ENCODE measurements at regions not wholly inside any gene's neighbourhood (a gene's known extent, or its start where the extent isn't known, plus 50 kb on each side); places are given as distances from the start of the nearest gene placed in this dataset.
"Not testable (repeated sequence)": the region's sequence is repeated elsewhere in the genome, so short reads cannot be mapped to it uniquely, and the experiment has no call there.

DNA sequence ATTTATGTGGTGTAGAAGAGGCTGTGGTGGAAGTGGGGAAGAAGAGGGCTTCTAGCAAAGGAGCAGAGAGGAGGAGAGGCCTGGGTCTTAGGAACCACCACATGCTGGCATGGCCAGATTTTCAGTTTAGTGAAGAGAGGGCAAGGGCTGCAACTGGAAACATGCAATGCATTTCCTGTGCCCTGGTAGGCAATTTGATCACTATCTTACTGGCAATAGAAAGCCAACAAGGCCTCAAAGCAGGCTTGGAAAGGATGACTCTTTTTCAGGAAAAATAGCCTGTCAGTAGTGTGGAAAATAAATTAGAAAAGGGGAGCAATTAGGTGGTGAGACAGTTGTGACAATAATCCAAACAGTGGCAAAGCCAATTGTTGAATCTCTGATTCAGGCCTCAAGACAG, 501.9 kb upstream of the ZFP42 start:
- no peak for DNase-seq (ENCODE audit: low read depth)

DNA sequence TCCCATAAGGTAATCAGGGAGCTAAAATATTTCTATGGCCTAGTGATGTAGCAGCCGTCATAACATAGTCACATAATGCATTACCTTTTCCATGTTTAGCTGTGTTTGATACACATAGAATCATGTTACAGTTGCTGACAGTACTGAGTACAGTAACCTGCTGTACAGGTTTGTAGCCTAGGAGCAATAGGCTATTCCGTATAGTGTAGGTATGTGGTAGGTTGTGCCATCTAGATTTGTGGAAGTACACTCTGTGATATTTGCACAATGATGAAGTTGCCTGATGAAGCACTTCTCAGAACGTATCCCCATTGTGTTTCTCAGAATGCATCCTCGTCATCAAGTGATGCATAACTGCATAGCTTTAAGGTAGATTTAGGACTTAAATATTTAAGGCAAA, 495.6 kb upstream of the ZFP42 start:
- DNase-seq (ENCODE audit: low read depth), result no peak

DNA sequence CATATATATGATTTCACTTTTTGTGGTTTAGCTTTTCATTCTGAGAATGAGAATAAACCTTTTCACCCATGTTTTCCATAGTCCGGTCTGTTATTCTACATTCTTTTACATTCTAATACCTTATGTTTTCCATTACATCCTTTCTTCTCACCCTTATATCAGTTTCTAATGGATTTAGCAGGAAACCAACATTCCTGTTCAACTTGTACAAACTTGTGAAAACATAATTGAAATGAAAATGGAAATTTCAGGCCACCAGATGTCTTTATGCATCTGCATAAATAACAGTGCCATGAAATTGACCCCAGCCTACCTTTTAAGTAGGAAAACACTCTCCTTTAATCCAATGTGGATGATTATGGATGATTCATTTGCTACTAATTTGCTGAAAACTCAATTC, 494.8 kb upstream of the ZFP42 start:
- DNase-seq (ENCODE audit: low read depth), result no peak

DNA sequence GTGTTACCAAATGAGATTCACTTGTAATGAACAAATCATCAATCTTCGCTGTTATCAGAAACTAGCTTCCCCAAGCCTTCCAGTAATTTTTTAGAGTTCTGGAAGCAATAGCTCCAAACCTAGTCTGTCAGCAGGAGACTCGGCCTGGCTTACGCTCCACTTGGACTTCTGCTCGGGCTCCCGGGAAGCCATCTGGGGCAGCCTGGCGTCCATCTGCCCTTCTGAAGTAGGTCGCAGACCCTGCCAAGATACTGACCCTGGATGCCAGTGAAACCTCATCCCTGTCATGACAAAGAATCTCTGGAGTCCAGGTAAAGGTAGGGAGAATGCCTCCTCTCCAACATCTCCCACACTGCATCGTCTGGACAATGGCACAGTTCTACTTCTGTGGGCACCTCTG, 493.8 kb upstream of the ZFP42 start:
- DNase-seq (ENCODE audit: low read depth), result no peak

DNA sequence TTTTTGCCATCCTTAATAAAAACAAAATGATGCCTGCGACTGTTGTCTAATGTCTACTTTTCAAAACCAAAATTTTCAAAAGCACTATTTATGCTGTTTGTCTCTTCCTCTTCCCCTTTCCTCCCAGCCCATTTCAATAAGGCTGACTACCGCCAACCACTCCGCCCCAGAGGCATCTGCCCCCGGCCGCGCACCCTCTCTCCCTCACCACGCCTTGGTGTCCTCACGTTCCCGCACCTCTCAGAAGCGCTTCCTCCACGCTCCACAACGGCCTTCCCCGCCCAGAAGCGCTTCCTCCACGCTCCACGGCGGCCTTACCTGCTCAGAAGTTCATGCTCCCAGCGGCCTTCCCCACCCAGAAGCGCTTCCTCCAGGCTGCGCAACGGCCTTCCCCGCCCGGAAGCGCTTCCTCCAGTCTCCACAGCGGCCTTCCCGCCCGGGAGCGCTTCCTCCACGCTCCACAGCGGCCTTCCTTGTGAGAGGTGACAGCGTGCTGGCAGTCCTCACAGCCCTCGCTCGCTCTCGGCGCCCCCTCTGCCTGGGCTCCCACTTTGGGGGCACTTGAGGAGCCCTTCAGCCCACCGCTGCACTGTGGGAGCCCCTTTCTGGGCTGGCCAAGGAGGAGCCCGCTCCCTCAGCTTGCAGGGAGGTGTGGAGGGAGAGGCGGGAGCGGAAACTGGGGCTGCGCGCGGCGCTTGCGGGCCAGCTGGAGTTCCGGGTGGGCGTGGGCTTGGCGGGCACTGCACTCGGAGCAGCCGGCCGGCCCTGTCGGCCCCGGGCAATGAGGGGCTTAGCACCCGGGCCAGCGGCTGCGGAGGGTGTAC, 490.4 kb upstream of the ZFP42 start:
- DNase-seq (ENCODE audit: low read depth), result no peak

DNA sequence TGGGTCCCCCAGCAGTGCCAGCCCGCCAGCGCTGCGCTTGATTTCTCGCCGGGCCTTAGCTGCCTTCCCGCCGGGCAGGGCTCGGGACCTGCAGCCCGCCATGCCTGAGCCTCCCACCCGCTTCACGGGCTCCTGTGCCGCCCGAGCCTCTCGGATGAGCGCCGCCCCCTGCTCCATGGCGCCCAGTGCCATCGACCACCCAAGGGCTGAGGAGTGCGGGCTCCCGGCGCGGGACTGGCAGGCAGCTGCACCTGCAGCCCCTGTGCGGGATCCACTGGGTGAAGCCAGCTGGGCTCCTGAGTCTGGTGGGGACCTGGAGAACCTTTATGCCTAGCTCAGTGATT, 489.8 kb upstream of the ZFP42 start:
- DNase-seq (ENCODE audit: low read depth), result not testable (repeated sequence)

DNA sequence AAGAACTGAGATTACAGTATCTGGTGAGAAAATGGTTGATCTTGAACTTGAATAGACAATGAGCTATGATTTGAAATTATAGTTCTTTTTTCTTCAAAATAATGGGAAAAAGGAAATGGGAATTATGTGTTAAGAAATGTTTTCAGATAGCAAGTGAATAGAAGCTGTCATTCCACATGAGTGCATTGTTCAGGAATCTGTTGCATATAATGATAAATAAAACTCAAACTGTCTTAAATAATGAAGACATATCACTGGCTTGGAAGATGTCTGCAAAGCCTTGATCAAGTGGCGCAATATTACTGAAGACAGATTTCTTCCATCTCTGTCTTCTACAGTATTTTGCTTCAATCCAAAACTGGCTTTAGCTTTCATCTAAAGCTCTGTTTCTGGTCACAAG, 479.3 kb upstream of the ZFP42 start:
- no peak for DNase-seq (ENCODE audit: low read depth)

DNA sequence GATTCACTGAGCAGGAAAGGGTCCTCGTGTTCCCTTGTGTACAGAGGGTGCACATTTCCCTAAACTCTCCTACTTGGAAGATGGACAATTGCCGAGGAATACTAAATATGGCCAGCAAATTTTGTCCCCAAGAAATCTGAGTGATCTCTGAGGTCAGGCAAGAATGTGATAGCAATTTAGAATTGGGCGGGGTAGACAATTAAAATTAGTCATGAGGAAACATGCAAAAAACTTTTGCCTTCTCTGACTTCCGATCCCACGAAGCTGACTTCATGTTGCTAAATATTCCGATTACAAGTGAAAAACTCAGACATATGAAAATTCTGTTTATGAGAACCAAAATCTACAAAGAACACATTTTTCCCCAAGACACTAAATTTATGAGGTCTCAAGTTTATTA, 453.9 kb upstream of the ZFP42 start:
- DNase-seq (ENCODE audit: low read depth), result no peak

DNA sequence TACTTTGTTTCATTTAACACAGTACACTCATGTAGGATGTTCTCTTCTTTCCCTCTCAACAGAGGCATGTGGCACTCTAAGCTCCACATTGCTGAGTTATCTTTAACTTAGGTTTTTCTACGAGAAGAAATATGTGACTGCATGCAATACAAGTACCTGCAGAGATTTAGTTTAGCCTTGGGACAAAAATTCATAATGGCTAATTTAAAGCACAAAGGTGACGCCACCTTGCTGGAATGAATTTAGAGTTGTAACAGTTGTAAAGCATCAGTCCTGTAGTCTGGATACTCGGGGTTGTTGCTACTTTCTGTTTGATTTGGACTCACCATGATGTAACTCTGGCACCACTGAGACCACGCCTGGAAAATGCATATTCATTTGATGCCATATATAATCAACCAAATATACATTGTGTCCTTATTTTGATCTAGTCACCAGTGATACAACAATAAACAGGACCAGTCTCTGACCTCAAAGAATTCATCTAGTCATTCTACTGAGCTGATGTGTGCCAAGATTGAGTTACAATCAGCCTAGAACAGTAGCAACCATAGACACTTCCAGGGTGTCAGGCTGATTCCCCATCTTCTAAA, 451.0 kb upstream of the ZFP42 start:
- DNase-seq (ENCODE audit: low read depth), result no peak

DNA sequence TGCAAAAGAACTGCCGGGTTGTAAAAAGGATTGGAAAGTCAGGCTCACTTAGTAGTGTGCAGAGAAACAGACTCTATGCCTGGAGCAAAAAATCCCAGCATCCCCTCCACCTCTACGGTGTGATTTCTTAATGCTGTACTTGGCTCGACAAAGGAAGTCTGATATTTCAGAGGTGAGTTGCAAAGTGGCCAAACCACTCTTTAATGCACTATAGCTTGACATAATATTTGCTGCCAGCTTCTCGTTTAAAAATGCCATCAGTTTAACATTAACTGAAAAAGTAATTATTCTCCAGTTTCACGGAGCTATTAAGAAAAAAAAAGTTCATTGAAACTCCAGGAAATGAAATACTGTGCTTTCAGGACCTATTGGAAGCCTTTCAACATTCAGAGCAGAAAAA, 448.3 kb upstream of the ZFP42 start:
- DNase-seq (ENCODE audit: low read depth), result no peak

DNA sequence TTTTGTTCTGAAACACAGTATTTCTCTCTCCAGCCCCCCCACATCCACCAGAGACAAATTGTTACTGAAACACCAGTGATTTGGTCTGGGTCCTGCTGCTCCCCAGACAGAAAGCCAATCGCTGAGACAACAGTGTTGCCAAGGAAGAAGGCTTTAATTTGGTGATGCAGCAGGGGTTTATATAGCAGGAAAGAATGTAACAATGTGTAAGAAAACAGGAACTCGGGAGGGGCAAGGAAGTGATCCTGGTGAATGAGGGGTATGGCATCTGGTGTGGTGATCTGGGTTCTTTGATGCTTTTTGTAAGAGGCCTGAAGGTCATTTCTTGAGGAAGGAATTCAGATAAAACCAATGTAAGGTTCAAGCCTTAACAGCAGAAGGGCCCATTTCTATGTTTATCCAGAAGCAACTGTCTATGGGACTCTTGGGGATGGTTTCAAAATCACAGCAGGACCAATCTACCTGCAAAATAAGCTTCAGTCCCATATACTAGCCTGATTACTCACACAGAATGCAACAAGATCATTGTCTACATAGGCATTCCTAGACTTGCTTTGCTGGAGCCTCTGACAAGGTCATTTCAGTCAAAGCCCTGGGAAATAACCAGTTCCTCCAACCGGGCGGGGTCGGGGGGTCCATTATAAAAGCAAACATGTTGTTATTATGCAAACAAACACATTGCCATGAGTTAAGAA, 445.2 kb upstream of the ZFP42 start:
- DNase-seq (ENCODE audit: low read depth), result peak; percentile 11

DNA sequence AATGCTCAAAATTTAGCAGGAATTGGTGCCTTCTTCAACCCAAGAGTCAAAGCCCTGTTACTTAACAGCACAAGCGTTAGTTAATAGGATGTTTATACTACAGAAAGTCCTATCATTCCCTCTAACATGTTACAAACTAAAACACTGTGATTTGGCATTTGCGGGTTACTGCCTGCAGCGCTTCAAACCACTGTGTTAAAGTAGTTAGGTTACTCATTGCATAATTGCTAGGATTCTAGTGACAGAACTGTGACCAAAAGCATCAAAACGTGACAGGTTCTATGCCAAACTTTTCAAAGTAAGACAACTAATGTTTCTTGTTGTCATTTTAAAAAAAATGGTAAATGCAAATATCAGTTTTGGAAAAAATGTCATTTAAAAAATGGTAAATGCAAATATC, 442.8 kb upstream of the ZFP42 start:
- DNase-seq (ENCODE audit: low read depth), result no peak

DNA sequence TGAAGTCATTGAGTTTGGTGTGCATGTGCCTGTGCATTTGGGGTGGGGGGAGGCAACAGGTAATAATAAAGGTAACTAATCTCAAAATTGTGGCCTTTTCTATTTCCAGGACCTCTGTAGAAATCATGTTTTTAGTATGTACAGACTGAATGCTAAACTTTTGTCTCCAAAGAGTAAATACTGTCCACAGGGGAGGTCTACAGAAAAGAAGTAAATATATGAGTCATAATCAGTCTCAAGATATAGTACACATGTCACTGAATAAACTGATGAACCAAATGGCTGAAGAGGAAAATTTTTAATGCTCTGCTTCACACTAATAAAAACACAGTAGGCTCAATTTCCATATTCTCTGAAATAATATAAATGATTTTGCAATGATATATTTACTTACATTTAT, 440.4 kb upstream of the ZFP42 start:
- DNase-seq (ENCODE audit: low read depth), result no peak

DNA sequence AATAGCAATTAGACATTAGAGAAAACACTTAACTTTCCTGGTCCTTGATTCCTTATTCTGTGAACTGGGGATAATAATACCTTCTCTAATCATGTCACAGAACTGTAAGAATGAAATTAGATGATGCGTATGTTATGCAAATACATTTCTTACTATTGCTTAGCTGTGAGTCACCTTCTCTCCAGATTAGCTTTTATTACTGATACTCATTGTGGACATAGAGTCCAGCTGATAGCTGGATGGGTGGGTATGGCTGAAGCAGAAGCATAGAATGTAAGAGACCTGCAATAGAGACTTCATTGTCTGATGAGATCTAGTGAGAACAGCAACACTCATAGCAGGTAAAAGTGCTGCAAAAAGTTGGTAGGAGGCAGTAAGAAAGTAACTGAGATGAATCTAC, 437.2 kb upstream of the ZFP42 start:
- DNase-seq (ENCODE audit: low read depth), result no peak

DNA sequence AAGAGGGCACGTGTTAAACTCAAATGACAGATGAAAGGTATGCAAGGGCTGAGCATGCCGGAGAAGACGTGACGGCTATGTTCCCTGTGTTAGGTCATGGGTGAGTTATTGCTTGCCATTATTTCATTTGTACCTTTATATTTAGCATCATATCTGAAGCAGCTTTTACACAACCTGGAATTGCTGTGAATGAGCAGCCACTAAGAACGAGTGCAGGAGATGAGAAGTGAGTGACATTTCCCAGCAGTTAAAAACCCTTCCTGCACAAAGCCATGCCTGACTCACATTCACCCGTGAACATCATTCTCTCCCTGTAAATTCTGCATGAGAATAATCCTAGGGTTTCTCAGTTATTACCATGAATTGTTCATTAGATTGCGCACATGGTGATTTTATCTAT, 433.2 kb upstream of the ZFP42 start:
- DNase-seq (ENCODE audit: low read depth), result no peak

DNA sequence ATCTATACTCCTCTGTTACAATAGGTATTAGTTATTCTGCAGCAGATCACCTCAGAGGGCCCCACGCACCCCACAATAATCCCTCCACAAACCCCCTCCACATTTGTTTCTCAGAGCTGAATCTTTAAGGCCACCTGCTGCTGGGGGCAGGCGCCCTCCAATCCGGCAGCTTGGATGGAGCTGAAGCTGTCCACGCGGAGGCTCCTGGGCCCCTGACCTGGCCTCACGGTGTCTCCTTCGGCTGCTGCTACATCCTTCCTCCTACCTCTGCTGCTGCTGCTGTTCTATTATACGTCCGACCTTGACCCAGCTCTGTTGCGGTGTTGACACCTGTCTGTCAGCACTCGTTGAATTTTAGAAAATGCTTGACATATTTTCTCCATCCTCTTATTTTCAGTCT, 430.2 kb upstream of the ZFP42 start:
- no peak for DNase-seq (ENCODE audit: low read depth)

DNA sequence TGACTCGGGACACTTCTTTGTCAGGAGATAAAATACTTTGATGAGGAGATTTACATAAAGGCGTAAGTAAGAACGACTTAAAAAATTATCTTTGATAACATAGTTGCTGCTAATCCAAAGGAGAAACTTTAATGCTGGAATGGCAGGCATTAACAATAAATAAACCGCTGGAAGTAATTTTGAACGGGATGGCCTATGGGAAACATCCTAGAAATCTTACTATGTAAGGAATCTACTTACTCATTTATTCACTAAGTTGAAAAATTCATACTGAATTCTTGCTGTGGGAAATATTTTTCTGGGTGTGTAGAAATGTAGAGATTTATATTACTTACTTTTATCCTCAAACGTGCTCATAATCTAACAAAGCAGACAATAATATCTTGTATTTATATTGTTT, 425.7 kb upstream of the ZFP42 start:
- DNase-seq (ENCODE audit: low read depth), result no peak

DNA sequence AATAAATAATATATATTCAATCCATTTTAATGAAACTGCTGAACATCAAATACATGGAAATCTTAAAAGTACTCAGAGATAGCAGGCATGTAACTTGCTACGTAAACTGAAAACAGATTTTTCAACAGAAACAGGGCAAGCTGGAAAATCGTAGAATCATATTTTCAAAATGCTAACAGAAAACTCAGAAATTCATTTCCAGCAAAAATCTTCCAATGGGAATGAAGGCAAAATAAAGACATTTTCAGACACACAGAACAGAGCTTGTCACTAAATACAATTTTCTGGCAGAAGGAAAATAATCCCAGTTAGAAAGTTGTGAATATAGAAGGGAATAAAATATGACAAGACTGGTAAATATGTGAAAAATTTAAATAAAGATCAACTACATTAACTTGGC, 419.9 kb upstream of the ZFP42 start:
- DNase-seq (ENCODE audit: low read depth), result no peak

DNA sequence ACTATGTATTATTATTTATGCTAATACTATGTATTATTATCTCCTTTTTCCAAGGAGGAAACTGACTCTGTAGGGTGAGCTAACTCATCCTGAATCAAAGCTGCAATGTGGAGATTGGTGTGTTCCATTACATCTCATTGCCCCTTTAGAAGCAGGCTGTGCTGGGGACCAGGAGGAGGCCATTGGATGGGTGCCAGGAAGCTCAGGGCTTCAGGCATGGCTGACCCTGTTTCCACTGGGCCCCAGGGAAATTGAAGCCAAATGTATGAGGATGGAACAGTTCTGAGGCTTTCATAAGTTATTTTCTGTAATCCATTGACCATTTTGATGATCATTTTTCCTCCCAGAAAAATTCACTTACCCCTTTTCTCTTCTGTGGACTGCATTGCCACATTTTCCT, 418.8 kb upstream of the ZFP42 start:
- no peak for DNase-seq (ENCODE audit: low read depth)

DNA sequence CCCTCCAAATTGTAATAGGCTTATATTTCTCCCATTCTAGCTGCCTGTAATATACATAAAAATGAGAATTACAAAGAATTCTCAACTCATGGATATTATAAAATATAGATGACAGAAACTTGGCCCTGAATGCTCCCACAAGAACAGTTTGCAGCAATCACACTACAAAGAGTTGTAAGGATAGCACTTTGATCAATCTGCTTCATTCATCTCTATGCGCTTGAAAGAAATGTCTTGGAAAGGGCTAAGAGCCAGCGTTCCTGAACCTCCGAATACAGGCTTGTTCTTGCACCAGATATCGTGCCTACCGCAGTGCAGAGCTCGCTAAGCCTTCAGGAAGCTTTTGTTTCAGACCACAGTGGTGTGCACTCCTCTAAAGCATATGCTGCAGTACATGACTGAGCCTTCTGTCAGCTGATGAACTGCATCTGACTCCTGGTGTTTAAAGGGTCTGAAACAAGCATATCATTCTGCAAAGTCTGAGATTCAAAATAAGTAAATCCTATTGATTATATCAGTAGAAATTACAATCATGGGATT, 417.6 kb upstream of the ZFP42 start:
- no peak for DNase-seq (ENCODE audit: low read depth)

DNA sequence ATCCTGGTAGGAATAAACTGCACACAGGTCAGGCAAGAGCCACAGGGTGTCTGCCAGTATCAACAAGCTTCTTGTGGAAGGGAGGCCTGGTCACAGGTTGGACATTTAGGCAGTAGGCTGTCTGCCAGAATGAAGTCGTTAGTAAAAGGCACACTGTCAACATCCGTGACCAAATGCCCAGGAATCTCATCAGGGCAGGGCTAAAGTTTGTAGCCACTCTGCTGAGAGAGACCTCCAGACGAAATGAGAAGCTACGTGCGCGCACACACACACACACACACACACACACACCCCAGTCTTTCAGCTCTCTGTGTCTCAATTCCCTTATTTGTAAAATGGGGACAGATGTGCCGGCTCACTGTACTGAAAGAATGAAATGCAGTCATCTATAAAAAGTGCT, 408.7 kb upstream of the ZFP42 start:
- DNase-seq (ENCODE audit: low read depth), result no peak

DNA sequence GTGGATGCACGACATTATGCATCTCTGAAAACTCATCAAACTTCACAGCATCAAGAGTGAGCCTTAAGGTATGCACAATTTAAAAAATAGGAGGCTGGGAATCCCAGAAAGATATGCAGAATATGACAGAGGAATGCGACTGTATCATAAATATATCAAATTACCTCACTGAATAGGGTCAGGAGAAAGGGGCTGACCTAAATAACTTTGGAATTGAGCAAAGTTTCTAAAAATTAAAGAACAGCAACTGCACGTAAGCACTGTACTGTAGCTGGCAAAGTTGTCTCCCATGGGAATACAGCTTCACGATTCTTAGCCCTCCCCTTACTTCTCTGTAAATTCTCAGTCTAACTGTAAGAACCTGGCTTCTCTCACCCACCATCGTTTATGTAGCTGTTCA, 397.4 kb upstream of the ZFP42 start:
- DNase-seq (ENCODE audit: low read depth), result no peak

DNA sequence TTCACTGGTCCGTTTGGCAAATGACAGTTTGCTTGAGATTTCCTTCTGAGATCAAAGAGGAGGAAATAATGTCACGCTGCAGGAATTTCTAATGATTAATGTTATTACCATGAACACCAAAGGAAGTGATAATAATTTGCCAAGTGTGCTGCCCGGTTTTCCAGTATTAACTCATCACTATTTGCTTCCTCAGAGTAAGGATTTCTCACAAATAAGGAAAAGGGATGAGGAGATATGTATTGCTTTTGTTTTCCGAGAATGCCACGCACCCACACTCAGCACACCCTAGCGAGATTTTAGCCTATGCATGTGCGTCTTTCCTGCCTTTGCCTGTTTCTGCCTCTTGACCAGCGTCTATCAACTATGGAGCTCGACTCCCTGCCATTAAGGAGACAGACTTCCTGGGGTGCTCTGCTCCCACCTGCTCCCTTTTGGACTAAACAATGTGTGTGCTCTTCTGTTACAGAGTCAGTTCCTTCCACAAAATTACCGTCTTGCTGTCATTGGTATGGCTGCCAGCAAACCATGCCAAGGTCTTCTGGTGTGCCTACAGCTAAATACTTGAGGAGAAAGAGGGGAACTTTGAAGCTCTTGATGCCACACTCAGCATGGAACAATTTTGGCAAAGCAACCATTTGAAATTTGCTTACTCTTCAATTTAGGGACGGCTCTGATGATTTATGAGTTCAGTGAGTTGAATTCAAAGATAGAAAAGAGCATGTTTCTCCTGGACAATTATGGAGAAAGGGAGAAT, 393.1 kb upstream of the ZFP42 start:
- peak; percentile 54 for DNase-seq (ENCODE audit: low read depth)
